Left cardiac atrium (tissue), 4 donors: ENCODE measurements at regions not wholly inside any gene's neighbourhood (a gene's known extent, or its start where the extent isn't known, plus 50 kb on each side); places are given as distances from the start of the nearest gene placed in this dataset.
"Not testable (repeated sequence)": the region's sequence is repeated elsewhere in the genome, so short reads cannot be mapped to it uniquely, and the experiment has no call there.

ENCODE experiments used
- ATAC-seq, 2 donors: fragments of 200-7000 bp; cut with Tn5 transposase; one replicate each; pipeline ENCODE4 v1.9.1; 2020; ENCODE audit warnings: mild to moderate bottlenecking in 2 of 2, moderate library complexity in 2 of 2
- DNase-seq: peaks from one replicate; pipeline ENCODE4 v3.0.0-alpha.2; 2020
- intact Hi-C, 2 donors: fragments of 100-400 bp; cut with DNase I; formaldehyde crosslinking; loops; one replicate each; pipeline versions ENCODE4 v1.14.1 to v1.15.1; 2022 to 2023
- donor health status: DM: no; HTN: yes; CAD: no.
- donor health status: DM: no; HTN: yes; CAD: no; lungs with severe emphysema.
- donor health status: DM: yes; HTN: yes; CAD: no.
- donor health status: Dilated cardiomyopathy.

DNA sequence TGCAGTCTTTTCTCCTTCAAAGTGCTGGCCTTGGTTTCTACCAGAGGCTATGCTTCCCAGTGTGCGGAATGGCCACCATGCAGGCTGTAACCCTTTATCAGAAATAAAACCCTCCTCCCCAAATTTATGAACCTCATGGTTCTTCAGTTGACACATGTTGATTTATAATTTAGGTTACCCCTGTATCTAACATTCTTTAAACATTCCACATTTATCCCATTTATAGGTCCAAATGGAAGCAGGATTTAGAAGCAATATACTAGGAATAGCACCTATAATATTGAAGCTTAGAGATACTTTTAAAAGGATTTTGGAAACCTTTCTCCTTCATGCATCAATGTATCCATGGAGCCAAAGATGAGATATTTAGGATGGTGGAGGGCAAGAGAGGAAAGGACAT lies 438.8 kb upstream of the C16orf82 start:
- DNase-seq (no peak), ATAC-seq (no peak)
- intact Hi-C loops: no loop called here

DNA sequence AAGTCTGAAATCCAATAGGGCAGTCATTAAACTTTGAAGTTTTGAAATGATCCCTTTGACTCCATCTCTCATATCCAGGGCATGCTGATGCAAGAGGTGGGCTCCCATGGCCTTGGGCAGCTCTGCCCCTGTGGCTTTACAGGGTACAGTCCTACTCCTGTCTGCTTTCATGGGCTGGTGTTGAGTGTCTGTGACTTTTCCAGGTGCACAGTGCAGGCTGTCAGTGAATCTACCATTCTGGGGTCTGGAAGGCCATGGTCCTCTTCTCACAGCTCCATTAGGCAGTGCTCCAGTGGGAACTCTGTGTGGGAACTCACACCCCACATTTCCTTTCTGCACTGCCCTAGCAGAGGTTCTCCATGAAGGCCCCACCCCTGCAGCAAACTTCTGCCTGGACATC lies 435.4 kb upstream of the C16orf82 start:
- DNase-seq, intact Hi-C loops, ATAC-seq: not testable (repeated sequence)

GRCh38 chr16:26642047-26642664 lies 424.6 kb upstream of the C16orf82 start:
- intact Hi-C loops: no loop called here
- no peak for DNase-seq
- no peak for ATAC-seq

- intact Hi-C loops: no loop called here
- no peak for DNase-seq
These were observed 423.2 kb upstream of the C16orf82 start for GRCh38 chr16:26643519-26643918.

GRCh38 chr16:26644912-26645543 lies 421.7 kb upstream of the C16orf82 start:
- DNase-seq (no peak), ATAC-seq (no peak)
- intact Hi-C loops: no loop called here

More at GRCh38 chr16:26643519-26643918, 423.2 kb upstream of the C16orf82 start:
- no peak for ATAC-seq

DNA sequence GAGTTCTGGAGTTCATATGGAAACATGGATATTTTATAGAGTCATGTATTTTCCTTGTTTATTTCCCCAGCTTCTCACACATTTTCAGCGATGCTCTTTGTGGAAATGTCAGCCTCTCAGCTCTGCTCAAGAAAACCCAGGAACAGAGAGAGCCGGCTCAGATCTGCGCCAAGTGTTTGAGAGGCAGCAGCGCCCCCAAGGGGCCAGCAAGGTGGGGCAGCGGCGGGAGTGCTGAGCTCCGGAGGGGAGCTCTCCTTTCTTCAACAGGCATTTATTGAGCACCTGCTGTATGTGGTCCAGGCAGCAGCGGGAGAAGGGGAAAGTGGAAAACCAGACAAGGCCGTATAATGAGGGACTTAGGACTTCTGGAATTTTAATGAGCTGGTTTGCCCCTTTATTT lies 421.1 kb upstream of the C16orf82 start:
- ATAC-seq (no peak), DNase-seq (no peak)
- intact Hi-C loops: no loop called here

GRCh38 chr16:26647870-26648269 lies 418.9 kb upstream of the C16orf82 start:
- ATAC-seq (no peak), DNase-seq (no peak)
- intact Hi-C loops: no loop called here

GRCh38 chr16:26648851-26649250 lies 417.9 kb upstream of the C16orf82 start:
- intact Hi-C loops: no loop called here
- ATAC-seq: no peak
- no peak for DNase-seq

DNA sequence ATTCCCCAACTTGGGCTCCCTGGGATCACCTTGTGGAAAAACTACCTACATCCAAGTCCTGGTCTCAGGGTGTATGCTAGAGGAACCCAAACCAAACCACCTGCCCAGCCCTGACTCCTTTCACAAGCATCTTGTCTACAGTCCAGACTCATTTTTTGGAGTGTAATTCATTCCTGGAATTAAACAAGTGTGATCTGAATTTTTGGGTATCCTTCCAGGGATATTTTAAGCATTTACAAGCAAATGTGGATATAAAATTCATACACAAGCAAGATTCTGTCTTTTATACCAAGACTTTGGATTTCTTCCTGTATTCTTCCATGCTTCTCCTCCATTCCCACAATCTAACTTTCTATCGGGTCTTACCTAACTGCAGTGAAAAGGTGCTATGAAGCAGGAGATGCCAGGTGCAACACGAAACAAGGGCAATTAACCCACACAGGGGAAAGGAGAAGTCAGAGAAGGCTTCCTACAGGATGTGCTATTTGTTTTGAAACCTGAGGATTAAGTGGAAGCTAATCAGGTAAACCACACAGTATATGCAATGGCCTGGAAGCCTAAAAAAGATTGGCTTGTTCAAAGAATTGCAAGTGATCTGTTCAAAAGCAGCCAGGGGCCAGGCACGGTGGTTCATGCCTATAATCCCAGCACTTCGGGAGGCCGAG lies 417.2 kb upstream of the C16orf82 start:
- intact Hi-C loops: no loop called here
- ATAC-seq: no peak
- DNase-seq: no peak

DNA sequence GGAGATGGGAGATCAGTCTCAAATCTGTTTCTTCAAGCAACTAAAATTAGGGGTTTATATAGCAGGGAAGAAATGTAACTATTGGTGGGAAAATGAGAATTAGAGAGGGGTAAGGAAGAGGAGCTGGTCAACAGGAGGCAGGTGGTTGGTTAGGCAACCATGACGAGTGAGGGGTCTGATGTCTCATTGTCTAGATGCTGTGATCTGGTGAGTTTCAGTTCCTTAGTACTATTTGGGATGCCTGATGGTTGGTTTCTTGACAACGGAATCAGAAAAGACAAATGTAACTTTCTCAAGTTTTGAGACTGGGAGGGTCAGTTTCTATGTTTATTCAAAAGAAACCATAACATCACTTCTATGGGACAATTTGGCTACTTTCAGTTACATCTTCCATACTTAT lies 415.3 kb upstream of the C16orf82 start:
- ATAC-seq (no peak), DNase-seq (no peak)
- intact Hi-C loops: no loop called here

- ATAC-seq (no peak), DNase-seq (no peak)
- intact Hi-C loops: no loop called here
These were observed 414.8 kb upstream of the C16orf82 start for GRCh38 chr16:26651884-26652283.

GRCh38 chr16:26658486-26658885 lies 408.2 kb upstream of the C16orf82 start:
- intact Hi-C loops: no loop called here
- ATAC-seq (no peak), DNase-seq (no peak)

- no peak for ATAC-seq
- DNase-seq: no peak
- intact Hi-C loops: no loop called here
These were observed 407.8 kb upstream of the C16orf82 start for GRCh38 chr16:26658915-26659314.

- DNase-seq: no peak
- no peak for ATAC-seq
- intact Hi-C loops: no loop called here
These were observed 402.6 kb upstream of the C16orf82 start for GRCh38 chr16:26664086-26664485.

- intact Hi-C loops: no loop called here
- ATAC-seq (no peak), DNase-seq (no peak)
These were observed 401.4 kb upstream of the C16orf82 start for GRCh38 chr16:26665166-26665939.

- ATAC-seq (no peak), DNase-seq (no peak)
- intact Hi-C loops: no loop called here
These were observed 400.2 kb upstream of the C16orf82 start for GRCh38 chr16:26666486-26666885.

DNA sequence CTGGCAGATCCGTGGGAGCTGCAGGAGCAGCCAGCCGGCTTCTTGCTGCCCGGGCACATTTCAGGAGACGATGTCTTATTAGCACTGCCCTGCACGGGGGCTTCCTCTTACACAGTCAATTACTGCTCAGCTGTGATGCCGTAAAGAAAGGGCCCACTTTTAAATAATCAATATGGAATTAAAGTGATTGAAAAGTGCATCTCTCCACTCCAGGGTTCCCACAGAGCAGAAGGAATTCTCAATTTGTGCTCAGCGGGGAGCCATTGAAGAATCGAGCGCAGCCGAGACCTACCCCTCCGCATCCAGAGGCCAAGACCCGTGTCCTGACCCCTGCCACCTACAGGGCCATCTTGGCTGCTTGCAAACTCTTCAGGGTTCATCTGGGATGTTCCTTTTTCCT lies 399.4 kb upstream of the C16orf82 start:
- no peak for ATAC-seq
- intact Hi-C loops: no loop called here
- DNase-seq: no peak

- intact Hi-C loops: no loop called here
- ATAC-seq (no peak), DNase-seq (no peak)
These were observed 398.7 kb upstream of the C16orf82 start for GRCh38 chr16:26668026-26668425.

DNA sequence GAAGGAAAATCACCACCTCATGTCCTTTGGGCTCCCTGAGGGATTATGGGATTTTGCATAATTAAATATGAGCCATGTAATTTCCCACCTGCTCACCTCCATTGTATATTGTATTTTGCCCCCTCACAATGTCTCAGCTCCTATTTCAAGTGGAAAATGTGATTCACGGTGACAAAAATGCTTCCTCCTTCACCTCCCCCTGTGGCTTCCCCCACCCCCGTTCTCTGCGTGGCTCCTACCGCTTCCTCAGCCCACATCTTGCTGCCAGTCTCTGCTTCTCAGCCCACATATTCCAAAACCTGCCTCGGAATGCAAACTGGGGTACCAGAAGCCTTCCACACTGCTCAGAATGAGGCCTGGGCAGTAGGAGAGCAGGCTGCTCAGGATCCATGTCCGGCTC lies 394.5 kb upstream of the C16orf82 start:
- intact Hi-C loops: no loop called here
- ATAC-seq: no peak
- DNase-seq: no peak

- DNase-seq (no peak), ATAC-seq (no peak)
- intact Hi-C loops: no loop called here
These were observed 393.7 kb upstream of the C16orf82 start for GRCh38 chr16:26673011-26673410.
